SW480 (cell line): ENCODE measurements at regions not wholly inside any gene's neighbourhood (a gene's known extent, or its start where the extent isn't known, plus 50 kb on each side); places are given as distances from the start of the nearest gene placed in this dataset.
"Not testable (repeated sequence)": the region's sequence is repeated elsewhere in the genome, so short reads cannot be mapped to it uniquely, and the experiment has no call there.

Experiments
- DNase-seq: peaks from one replicate; pipeline ENCODE4 v3.0.0-alpha.2; 2016; ENCODE audit warnings: low spot score

DNA sequence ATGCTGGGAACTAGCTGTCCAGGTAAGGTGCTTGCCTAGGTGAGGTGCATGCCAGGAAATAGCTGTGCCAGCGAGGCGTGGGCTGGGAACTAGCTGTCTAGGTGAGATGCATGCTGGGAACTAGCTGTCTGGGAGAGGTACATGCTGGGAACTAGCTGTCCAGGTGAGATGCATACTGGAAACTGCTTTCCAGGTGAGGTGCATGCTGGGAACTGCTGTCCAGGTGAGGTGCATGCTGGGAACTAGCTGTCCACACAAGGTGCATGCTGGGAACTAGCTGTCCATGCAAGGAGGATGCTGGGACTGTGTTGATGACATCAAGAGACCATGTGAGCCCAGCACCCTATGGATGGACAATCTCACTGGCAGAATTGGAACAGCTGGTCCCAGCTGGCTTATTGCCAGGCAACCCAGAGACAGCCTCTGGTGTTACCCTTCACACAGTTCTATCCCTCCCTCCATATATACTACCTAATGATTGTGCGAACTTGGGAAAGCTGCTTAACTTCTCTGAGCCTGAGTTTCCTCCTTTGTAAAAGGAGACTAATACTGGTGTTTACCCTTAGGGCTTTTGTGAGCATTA, 479.9 kb upstream of the RBFOX1 start:
- DNase-seq, result no peak

DNA sequence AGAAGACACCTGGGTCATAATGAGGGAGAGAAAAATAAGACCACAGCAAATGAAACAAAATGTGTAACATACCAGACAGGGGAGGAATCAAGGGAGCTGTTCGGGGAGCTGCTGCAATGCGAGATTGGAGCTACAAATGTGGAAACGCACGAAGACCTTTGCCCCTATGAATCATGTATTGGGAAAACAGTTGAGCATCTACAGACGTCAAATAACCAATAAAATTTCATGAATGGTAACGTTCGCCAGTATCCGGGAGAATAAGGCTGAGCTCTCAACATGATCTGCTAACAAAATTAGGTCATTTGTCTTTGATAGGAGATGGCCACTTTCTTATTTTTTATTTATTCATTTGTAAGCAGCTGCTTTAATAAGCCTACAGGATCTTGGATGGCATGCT, 486.2 kb upstream of the RBFOX1 start:
- DNase-seq, result no peak

DNA sequence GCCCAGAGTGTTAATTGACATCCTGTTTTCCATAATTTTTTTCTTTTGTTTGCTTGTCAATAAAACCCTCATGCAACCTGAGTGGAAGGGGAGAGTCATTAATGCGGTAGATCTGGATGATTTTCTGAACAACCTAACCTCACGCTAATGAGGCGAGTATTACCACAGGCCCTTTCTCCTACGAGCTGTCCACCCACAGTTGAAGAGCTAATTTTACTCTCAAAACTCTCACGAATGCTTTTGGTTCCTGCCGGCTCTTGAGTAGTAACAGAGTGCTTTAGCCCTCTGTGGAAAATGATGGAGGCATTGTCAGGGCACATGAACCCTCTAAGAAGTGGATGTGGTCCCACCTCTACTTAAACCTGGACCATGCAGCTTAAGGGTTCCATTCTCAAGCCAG, 491.3 kb upstream of the RBFOX1 start:
- no peak for DNase-seq

DNA sequence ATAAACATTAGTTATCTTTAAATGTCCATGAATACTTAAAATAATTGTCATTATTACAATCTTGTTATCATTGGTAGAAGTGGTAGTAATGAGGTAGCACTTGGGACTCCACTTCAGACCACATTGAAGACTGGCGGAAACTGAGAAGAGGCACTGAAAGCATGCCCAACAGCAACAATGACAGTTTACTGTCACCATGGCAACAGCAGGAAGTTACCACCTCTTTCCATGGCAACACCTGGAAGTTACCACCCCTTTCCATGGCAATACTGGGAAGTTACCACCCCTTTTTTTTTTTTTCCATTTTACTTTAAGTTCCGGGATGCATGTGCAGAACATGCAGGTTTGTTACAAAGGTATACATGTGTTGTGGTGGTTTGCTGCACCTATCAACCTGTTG, 494.9 kb upstream of the RBFOX1 start:
- no peak for DNase-seq

DNA sequence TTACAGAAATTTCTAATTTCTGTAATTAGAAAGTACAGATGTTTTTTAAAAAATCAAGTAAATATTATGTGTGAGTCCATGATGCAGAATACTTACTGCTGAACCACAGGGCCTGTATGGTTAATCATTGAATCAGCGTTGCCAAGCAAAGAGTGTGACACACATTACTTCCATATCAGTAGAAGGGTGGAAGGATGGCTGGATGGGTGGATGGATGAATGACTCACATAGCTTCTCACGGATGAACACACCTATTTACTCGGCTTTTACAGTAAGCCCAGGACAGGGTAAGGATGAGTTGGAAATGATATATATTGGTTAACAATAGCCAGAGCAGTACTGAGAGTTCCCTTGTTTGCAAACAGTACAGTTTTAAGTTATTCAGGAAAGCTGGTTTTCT, 495.9 kb upstream of the RBFOX1 start:
- DNase-seq, result no peak

DNA sequence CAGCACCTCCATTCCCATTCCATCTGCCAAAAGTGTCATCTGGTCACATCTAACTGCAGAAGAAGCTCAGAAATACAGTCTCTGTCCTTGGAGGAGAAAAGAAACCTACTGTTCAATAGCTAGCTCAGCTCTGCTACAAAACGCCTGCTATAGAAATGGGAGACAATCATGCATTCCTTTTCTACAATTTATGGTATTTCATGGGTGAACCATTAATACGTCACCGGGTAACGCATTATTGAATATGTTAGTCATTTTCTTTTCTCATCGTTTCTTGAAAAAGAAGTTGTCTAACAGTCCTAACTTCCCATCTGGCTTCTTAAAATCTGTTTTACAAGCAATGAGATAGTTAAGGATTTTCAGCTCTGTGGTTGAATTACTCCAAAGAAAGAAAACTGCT, 496.7 kb upstream of the RBFOX1 start:
- no peak for DNase-seq

DNA sequence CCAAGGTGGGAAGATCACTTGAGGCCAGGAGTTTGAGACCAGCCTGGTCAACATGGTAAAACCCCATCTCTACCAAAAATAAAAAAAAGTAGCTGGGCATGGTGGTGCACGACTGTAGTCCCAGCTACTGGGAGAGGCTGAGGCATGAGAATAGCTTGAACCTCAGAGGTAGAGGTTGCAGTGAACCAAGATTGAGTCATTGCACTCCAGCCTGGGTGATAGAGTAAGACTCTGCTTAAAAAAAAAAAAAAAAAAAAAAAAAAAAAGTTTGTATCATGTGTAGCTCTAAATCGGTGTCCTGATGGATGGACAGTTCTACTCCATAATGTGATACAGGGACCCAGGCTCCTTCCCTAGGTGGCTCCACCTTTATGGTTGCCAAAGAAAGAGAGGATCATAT, 497.1 kb upstream of the RBFOX1 start:
- DNase-seq, result no peak

DNA sequence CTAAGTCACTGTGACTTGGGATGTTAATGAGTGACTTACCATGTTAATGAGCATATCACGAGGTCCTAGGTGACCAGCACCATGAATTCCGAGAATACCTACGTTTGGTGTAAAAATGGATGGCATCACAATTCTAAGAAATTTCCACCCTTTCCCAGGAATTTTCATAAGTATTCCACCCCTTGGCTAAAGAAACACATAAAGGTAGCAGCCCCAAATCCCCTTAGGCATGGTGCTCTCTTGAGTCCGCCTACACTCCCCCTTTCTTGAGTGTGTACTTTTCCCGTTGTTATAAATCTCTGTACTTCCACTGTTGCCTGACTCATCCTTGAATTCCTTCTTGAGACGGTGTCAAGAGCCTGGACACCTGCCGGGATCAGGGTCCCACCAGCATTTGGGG, 504.0 kb upstream of the RBFOX1 start:
- DNase-seq, result no peak

DNA sequence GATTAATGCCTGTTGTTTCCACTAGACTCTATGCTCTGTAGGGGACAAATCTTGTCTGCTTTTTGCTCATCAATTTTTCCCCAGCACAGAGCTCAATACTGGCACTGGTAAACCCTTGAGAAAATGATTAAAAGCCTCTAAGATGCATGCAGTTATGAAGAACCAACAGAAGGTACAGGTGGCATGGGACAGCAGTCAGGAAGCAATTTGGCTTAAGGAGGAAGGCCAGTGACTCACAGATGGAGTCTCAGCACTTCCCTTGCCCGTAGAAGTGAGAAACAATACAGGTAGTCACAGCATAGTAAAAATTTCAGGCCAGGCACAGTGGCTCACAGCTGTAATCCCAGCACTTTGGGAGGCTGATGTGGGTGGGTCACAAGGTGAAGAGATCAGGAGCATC, 504.7 kb upstream of the RBFOX1 start:
- no peak for DNase-seq

DNA sequence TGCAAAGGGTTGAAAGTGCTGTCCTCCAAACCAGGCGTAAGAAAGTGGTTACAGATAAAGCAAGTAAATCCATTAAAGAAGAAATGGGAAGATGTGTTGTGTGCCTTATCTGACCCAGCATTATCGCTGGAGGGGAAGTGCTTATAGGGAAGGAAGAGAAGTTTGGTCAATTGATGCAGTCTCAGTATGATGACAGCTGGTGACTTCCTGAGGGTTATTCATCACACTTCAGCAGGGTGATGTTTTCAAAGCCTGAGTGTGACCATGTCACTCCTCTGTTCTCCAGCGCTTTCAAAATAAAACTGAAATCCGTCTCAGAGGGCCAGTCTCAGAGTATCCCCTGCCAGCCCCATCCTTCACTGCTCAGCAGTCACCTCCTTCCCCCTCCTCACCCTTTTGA, 505.4 kb upstream of the RBFOX1 start:
- DNase-seq, result no peak

DNA sequence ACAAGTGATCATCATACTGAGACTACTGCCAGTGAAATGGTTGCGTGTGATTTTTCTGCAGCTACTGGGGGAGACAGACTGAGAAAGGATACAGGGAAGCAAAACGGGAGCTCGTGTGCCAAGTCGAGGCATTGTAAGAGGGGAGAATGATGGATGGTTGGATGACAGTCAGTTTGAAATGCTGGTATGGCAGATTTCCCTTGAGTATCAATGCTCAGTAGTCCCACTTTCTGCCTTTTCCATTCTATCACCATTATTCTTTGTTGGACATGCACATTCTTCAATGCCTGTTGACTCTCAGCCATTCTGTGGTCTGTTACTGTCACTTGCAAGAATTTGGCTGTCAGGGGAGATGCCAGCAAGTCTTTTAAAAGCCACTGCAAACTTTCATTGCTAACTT, 510.6 kb upstream of the RBFOX1 start:
- no peak for DNase-seq

DNA sequence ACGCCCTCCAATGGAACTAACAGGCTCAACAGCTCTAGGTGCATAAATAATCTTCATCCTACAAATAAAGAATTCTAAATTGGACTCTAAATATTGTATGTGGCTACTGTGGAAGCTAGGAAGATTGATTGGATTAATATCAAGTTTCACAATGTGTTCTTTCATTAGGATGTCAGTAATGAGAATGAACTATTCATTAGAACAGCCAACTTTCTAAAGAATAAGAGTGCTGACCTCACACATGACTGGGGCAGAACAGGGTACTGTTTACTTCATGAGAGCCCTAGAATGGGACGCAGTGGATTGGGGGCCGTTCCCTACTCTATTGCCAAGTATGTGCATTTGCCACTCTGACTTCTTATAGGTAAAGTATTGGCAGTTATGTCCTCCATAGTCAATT, 528.2 kb upstream of the RBFOX1 start:
- DNase-seq, result no peak

DNA sequence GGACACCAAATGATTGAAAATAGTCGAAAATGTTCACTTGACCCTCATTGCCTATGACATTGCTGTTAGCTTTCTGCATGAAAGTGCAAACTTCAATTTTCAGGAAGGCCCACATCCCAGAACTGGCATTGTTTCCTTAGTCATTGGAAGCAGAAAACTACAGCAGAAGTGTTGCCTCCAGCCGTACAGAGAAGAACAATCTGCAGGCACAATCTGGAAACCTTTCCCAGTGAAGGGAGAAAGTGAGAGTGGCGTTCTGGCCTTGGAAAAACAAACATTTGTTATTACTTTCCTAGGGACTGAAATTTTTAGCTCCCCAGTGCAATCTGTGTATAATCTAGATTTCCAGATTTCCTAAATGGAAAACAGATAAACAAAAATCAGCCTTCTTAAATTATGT, 529.5 kb upstream of the RBFOX1 start:
- no peak for DNase-seq

DNA sequence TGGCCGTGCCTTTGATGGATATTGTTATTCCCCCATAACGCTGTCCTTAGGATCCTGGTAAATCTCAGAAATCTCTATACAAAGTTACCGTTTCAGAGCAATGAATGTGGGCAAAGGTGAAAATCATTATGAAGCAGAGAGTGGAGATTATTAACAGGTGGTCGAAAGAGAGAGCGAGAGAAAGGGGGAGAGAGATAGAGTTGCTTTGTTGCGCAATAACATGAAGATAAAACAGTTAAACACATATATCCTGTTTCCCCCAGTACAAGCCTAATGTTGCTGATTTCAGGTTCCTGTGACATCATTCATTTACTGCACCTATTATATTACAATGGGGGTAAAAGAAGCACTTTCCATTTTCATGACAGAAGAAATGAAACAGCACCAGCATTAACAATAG, 535.4 kb upstream of the RBFOX1 start:
- DNase-seq, result no peak

DNA sequence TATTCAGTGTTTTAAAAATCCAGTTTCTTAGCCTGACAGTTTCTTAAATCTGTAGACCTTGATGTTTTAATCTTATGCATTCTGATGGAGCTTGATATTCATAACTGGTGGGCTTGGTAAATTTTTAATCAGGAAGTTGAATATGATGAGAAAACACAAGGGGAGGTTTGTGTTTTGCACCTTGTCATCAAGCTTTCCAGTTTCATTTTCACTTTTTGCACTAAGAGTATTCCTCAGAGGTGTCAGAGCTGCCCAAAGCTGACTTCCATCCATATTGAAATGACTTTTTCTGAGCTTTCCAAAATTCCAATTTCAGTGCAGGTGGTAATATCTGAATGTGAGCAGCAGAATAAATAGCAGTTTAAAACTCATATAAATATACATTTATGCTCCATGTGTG, 555.0 kb upstream of the RBFOX1 start:
- no peak for DNase-seq

DNA sequence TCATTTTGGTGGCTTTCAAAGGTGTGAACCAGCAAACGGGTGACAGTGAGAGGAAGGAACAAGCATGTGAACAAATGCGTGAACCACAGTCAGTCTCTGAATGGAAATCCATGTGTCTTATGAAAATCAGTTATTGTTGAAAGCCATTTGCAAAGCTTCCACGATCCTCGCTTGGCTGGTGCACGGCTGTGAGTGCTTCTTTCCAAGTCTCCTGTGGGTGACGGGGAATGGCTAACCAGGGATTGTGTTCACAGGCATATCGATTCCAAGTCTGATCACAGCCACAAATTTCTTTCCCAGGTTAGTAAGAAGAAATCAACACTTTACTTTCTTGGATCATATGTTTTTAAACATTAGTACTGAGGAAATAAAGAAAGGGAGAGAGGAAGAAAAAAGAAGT, 556.9 kb upstream of the RBFOX1 start:
- DNase-seq, result no peak

DNA sequence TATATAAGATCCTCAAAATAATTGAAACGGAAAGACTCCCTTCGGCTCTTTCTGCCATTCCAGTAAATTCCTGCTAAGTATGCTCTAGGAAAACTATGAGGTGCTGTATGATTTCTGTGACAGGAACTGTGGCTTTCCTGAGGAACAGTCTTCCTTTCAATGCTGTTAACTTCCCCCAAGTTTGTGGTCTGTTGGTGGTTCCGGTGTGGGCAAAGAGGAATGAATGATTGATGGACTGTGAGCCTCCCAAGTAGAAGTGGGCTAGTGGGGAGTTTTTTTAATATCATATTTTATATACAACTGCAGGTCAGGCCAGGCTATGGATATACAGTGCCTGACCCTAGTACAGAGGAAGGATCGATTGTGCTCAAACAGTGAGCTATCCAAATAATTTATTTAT, 560.7 kb upstream of the RBFOX1 start:
- DNase-seq, result no peak

DNA sequence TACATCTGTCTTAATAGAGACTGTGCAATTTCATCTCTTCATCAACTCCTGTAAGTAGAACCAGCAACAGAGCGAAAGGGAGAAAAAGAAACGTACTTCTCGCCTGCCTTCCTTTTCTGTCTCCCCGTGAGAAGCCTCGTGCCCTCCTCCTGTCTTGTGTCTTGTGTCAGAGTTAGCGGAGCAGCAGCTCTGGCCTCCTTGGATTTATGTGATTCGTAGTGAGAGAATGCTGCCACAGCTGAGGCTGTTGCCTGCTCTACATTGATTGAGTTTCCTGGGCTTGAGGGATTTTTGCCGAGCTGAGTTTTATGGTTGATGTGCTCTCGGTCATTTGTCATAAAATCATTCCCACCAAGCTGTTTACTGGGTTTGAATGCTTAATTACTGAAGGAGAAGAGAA, 579.1 kb upstream of the RBFOX1 start:
- no peak for DNase-seq

DNA sequence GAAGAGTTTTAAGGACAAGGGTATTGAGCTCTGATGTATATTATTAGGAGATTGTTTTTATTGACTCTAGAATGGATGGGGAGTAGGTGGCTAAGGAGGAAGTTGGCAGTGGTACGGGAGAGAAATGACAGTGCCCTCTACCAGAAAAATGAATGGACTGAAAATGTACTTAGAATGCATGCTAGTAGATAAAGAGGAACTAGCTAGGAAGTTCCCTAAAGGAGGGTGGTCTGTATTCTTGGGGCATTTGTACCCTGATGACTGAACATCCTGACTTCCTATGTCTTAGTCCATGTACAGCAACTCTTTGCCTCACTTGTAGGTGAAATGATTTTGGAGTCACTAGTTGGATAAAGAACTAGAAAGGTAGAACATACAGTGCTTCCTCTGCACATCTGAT, 581.5 kb upstream of the RBFOX1 start:
- DNase-seq, result no peak

DNA sequence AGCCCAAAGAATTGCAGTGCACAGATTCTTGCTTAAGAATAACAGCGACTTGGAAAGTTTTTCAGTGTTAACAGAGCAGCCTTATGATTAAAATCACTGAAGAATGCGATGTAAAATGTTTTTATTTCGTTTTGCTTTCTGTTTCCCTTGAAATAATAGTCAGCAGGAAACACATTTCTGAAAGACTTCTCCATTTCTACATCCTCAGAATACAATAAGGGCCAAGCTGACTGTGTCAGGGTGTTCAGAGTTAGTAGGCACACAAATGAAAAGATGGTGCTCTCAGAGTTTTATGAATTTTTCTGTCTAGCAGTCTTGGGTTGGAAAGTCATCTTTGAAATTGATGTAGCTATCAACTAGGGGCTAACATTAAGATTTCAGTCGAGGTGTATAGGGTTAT, 582.9 kb upstream of the RBFOX1 start:
- no peak for DNase-seq

DNA sequence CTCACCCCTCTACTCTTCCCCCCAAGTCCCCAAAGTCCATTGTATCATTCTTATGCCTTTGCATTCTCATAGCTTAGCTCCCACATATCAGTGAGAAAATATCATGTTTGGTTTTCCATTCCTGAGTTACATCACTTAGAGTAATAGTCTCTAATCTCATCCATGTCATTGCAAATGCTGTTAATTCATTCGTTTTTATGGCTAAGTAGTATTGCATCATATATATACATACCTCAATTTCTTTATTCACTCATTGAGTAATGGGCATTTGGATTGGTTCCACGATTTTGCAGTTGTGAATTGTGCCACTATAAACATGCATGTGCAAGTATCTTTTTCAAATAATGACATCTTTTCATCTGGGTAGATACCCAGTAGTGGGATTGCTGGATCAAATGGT, 596.3 kb upstream of the RBFOX1 start:
- not testable (repeated sequence) for DNase-seq

DNA sequence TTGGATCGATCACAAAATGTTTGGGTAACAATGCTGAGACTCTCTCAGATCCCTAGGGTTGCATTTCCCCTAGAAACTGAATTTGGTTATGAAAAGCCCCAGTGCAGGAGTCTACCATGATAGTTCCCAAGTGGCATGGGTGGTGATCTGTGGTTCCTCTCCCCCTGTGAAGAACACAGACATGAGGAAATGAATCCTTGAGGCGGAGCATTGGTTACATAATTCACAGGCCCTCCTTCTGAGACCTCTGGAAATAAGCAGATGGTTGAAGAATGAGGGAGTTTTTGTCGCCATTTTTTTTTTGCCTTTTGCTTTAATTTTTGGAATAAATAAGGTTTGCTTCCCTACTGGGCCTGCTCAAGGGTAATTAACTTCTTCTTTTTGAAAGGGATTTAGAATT, 597.0 kb upstream of the RBFOX1 start:
- no peak for DNase-seq

DNA sequence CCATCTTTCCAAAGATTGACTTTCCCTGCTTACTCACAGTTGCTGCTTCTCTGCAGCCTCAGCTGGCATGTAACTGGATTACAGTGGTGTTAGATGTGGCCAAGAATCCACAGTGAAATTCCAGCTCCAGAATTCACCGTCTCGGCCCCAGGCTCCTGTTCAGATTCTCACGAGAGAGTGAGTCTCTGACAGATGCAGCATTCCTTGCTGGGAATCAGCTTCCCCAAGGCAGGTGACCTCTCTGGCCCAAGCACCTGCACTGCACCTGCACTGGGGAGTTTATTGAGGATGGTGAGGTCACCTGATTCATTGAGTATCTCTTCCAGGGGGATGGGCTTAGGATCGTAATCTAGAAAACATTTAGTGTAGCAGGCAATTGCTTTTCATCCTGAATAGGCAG, 600.5 kb upstream of the RBFOX1 start:
- DNase-seq, result no peak

DNA sequence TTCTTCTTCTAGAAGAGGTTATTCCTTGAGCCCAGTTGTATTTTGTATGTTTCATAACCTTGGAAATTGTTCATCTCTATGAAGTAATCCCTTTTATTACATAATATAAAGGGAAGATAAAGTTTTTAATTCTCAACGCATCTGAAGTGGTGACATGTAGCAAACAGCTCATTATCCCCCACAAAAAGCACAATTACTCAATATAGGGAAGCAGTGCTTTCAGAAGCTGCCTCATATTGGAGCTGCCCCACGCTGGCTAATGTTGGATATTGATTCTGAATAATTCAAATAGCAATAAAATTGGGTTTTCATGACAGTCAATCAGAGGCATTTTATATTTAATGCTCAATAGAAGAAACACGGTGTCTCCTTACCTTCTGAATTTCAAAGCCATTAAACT, 604.3 kb upstream of the RBFOX1 start:
- no peak for DNase-seq

DNA sequence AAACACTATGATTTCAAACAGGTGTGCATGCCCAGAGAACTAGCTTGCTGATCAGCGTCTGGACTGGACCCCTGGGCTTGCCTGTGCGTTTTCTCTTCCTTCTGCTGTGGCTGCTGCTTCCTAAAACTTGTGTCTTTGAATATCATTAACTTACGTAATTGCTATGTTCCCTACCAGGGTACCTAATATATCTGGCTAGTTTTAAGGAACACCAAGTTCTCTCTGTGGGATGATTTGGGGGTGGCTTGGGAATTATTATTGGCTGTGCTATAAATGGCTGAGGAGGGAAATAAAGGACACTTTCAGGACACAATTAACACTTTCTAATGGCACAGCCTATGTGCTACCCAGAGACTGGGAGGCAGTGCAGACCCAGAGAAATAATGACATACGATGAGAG, 606.0 kb upstream of the RBFOX1 start:
- DNase-seq, result no peak
